GM12865 (cell line): ENCODE measurements at regions not wholly inside any gene's neighbourhood (a gene's known extent, or its start where the extent isn't known, plus 50 kb on each side); places are given as distances from the start of the nearest gene placed in this dataset.
"Not testable (repeated sequence)": the region's sequence is repeated elsewhere in the genome, so short reads cannot be mapped to it uniquely, and the experiment has no call there.

Source experiments
- DNase-seq: peaks from one replicate; pipeline ENCODE4 v3.0.0; 2010; ENCODE audit warnings: low read depth
- H3K4me3 ChIP-seq: 2 replicates; pipeline ENCODE4 v1.5.1; 2011; ENCODE audit warnings: mild to moderate bottlenecking, low read depth, low read length, control low read depth
- CTCF ChIP-seq: IDR thresholded peaks from 2 replicates; pipeline ENCODE4 v1.5.1; 2011; ENCODE audit warnings: low read length, control low read depth, low read depth, inconsistent platforms; ENCODE audit not compliant: insufficient read depth; ENCODE audit errors: missing control alignments

GRCh38 chr11:96741068-96741467 is 351.3 kb downstream of the JRKL start:
- H3K4me3 ChIP-seq, result no peak overlapping the region
- no peak for DNase-seq
- no peak for TF ChIP-seq CTCF

- H3K4me3 ChIP-seq, result no peak overlapping the region
- TF ChIP-seq CTCF, result no peak
- DNase-seq, result no peak
These were observed 354.9 kb downstream of the JRKL start for GRCh38 chr11:96744697-96745096.

- TF ChIP-seq CTCF, result no peak
- no peak for DNase-seq
- no peak overlapping the region for H3K4me3 ChIP-seq
These were observed 359.0 kb downstream of the JRKL start for GRCh38 chr11:96748639-96749370.

GRCh38 chr11:96751807-96752206 is 362.0 kb downstream of the JRKL start:
- not testable (repeated sequence) for DNase-seq, H3K4me3 ChIP-seq

- H3K4me3 ChIP-seq, result no peak overlapping the region
- no peak for TF ChIP-seq CTCF
- no peak for DNase-seq
These were observed 362.4 kb downstream of the JRKL start for GRCh38 chr11:96752221-96752620.

GRCh38 chr11:96753997-96754396 is 364.2 kb downstream of the JRKL start:
- TF ChIP-seq CTCF, result no peak
- DNase-seq, result no peak
- H3K4me3 ChIP-seq, result no peak overlapping the region

GRCh38 chr11:96755209-96755608 is 365.4 kb downstream of the JRKL start:
- TF ChIP-seq CTCF, result no peak
- no peak overlapping the region for H3K4me3 ChIP-seq
- no peak for DNase-seq
